GM10248 (cell line): ENCODE measurements at regions not wholly inside any gene's neighbourhood (a gene's known extent, or its start where the extent isn't known, plus 50 kb on each side); places are given as distances from the start of the nearest gene placed in this dataset.

ENCODE experiments used
- CTCF ChIA-PET: fragments of 300-600 bp; sonication (Branson Sonifier 250); formaldehyde crosslinking; extraction: SDS; loops from one replicate; lab custom pipeline; 2021; ENCODE audit warnings: antibody characterized with exemption; lab: Yijun Ruan, JAX
- POLR2A ChIA-PET: fragments of 350-650 bp; sonication (Branson Sonifier 250); formaldehyde crosslinking; extraction: SDS; loops from one replicate; lab custom pipeline; 2020; ENCODE audit warnings: antibody characterized with exemption; lab: Yijun Ruan, JAX
- DNase-seq: peaks from one replicate; pipeline ENCODE4 v3.0.0; 2012; ENCODE audit errors: extremely low spot score
- TF ChIP-seq, protein P1 (sequence below): IDR thresholded peaks from 2 replicates; pipeline ENCODE4 v1.5.1; 2012; ENCODE audit warnings: mild to moderate bottlenecking, low read depth; ENCODE audit errors: extremely low read depth, missing control alignments, control extremely low read depth

DNA sequence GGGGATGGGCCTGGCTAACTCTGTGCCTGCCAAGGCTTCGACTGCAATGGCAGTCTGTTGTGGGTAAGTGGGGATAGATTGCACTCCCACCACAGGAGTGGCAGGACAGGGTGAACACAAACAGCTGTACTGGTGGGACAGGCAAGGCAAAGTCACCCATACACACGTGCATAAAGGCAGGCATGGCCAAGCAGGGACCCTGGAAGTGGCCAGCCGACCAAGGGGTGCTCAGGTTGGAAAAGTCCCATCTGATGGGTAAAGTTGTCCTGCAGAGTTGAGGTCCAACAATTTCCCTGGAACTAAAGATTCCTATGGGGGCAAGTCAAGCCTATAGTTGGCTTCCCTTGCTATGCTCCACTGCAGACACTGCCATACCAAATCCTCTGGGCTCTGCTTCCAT is 1961.9 kb upstream of the ADGRL3 start:
- ChIA-PET CTCF (interaction anchor here (1.1 kb wide), 1 partner anchor 82 kb away, joined by 3 read pairs; no protein-coding TSS in a partner anchor), POLR2A (no interaction called here)
- DNase-seq = no peak
- TF ChIP-seq, protein P1, sequence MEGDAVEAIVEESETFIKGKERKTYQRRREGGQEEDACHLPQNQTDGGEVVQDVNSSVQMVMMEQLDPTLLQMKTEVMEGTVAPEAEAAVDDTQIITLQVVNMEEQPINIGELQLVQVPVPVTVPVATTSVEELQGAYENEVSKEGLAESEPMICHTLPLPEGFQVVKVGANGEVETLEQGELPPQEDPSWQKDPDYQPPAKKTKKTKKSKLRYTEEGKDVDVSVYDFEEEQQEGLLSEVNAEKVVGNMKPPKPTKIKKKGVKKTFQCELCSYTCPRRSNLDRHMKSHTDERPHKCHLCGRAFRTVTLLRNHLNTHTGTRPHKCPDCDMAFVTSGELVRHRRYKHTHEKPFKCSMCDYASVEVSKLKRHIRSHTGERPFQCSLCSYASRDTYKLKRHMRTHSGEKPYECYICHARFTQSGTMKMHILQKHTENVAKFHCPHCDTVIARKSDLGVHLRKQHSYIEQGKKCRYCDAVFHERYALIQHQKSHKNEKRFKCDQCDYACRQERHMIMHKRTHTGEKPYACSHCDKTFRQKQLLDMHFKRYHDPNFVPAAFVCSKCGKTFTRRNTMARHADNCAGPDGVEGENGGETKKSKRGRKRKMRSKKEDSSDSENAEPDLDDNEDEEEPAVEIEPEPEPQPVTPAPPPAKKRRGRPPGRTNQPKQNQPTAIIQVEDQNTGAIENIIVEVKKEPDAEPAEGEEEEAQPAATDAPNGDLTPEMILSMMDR = no peak

DNA sequence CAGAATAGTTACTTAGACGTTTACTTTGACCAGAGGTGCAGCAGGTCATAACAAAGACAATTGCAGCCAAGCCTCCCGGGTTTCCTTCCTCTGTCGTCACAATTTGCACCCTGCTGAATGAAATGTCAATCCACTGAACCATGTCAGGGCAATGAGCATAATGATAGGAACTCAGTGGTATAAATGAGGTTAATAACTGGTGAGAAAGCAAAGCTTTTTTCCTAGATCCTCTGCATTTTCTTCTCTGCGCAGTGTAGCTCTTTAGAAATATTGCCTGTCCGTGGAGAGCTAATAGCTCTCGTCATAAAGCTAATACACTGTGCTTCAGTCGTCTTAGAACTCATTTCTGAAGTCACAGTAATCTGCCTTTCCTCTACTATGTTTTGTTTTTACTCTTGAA is 1960.1 kb upstream of the ADGRL3 start:
- CTCF ChIA-PET = interaction anchor here (1.9 to 2.0 kb wide), 2 partner anchors 8 to 14 kb away, joined by 5 to 6 read pairs; no protein-coding TSS in a partner anchor
- POLR2A ChIA-PET = no interaction called here
- TF ChIP-seq, protein P1 = no peak
- DNase-seq = no peak

DNA sequence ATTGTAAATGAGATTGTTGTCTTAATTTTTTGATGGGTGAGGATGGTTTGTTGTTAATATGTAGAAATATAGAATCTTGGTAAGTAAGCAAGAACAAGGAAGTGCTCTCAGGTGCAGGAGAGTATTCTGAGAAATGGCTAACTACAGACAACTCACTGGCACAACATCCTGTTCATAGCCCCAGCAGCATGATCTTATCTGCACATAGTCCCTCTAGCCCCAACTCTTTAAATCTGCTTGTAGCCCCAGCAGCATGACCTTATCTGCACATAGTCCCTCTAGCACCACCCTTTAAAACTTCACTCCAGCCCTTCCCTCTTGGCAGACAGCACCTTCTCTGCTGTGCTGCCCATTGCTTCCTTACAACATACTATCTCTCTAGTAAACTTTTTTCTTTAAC is 1957.1 kb upstream of the ADGRL3 start:
- TF ChIP-seq, protein P1 = no peak
- POLR2A ChIA-PET = no interaction called here
- no peak for DNase-seq
- CTCF ChIA-PET = no interaction called here

DNA sequence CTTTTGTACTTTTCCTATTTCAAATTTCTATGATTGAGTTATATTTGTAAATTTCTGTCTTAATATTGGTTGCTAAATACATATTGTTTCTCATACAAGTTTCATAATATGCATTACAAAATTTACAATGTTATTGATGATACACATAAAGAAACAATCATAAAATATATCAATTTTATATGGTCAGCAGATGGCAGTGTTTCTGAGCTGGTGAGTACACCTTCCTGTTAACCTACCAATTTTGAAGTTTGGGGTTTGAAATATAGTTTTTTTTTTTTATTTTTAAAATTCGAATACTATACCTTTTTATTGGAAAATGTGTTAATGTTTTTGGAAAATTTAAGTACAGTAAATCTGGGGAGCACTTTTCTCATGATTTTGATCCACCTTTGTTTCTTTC is 1953.1 kb upstream of the ADGRL3 start:
- TF ChIP-seq, protein P1 = peak; percentile 3
- DNase-seq = no peak
- ChIA-PET POLR2A (no interaction called here), CTCF (interaction anchor here (1.0 to 2.3 kb wide), 5 partner anchors 11 to 954 kb away, joined by 3 to 9 read pairs (median 5); no protein-coding TSS in a partner anchor)

DNA sequence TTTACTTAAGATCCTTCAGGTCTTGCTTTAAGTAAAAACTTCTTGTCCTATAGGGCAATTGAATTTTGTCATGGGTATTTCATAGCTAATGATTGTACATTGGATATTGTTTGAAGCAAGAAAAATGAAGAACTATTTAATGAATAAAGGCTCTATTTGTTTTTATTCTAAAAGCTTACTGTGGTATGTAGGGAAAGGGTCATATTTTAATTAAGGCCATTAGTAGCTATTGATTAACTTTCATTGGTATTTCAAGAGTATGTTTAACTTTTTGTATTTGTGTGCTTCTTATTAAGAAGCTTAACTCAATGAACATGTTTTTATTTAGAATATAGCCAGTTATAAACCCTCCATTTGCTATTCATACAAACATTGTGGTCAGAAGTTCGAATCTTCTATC is 1951.8 kb upstream of the ADGRL3 start:
- CTCF ChIA-PET = interaction anchor here (0.9 to 2.3 kb wide), 2 partner anchors 11 to 953 kb away, joined by 3 to 7 read pairs; no protein-coding TSS in a partner anchor
- POLR2A ChIA-PET = no interaction called here
- TF ChIP-seq, protein P1 = no peak
- no peak for DNase-seq

DNA sequence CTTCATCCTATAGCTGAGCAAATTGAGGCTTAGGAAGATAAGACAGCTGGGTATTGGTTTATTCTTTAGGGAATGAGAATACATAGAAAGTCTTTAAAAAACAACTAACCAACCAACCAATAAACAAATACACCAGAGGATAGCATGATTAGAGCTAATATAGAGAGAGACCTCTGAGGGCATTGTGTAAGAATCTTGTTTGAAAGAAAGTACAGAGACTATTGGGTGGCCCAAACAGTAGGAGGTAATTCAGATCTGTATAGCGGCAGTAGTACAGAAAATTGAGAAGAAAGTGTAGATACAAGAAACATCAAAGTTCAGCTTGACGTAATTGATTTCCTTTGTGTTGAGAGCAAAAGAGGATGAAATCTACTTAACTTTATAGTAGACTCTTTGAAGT is 1951.0 kb upstream of the ADGRL3 start:
- no peak for DNase-seq
- ChIA-PET POLR2A (no interaction called here), CTCF (interaction anchor here (0.9 to 2.3 kb wide), 2 partner anchors 10 to 952 kb away, joined by 3 to 7 read pairs; no protein-coding TSS in a partner anchor)
- TF ChIP-seq, protein P1 = no peak
